Gastrocnemius medialis (tissue), 4 donors: ENCODE measurements at regions not wholly inside any gene's neighbourhood (a gene's known extent, or its start where the extent isn't known, plus 50 kb on each side); places are given as distances from the start of the nearest gene placed in this dataset.

Source experiments
- CTCF ChIP-seq, 5 experiments: fragments of 450-650 bp in 3 of 5; fragments of 200-600 bp in 2 of 5; sonication (generic) in 2 of 5; IDR thresholded peaks in 4 of 5; conservative IDR thresholded peaks in 1 of 5; 1 replicate in 4 of 5; 2 replicates in 1 of 5; pipeline ENCODE4 v1.5.1; 2016 to 2019; ENCODE audit warnings: antibody characterized with exemption in 5 of 5, mild to moderate bottlenecking in 3 of 5, moderate library complexity in 3 of 5
- POLR2A ChIP-seq, 2 donors: fragments of 450-650 bp; IDR thresholded peaks; one replicate each; pipeline ENCODE4 v1.6.1; 2017; ENCODE audit warnings: antibody characterized with exemption in 2 of 2, mild to moderate bottlenecking in 2 of 2, moderate library complexity in 2 of 2

GRCh38 chr1:170823120-170823519 is 112.2 kb upstream of the MROH9 start:
- TF ChIP-seq CTCF (IDR thresholded peaks at IDR 0.05 in 4 of 5, conservative IDR thresholded peaks at IDR 0.05 in 1 of 5): no peak
- TF ChIP-seq POLR2A (IDR thresholded peaks at IDR 0.05): no peak
